Psoas muscle (tissue), 7 donors: ENCODE measurements at regions not wholly inside any gene's neighbourhood (a gene's known extent, or its start where the extent isn't known, plus 50 kb on each side); places are given as distances from the start of the nearest gene placed in this dataset.

ENCODE experiments used
- ATAC-seq, 4 donors: fragments of 200-7000 bp; cut with Tn5 transposase; one replicate each; pipeline ENCODE4 v1.9.1; 2020; ENCODE audit warnings: moderate library complexity in 3 of 4, mild to moderate bottlenecking in 2 of 4
- DNase-seq, 2 donors: peaks; one replicate each; pipeline ENCODE4 v3.0.0-alpha.2; 2020
- H3K27ac ChIP-seq: fragments of 200-600 bp; one replicate; pipeline ENCODE4 v1.8.0; 2022
- H3K27me3 ChIP-seq, 3 donors: fragments of 200-600 bp in 1 of 3; one replicate each; pipeline versions ENCODE4 v1.6.1 to v1.8.0; 2013 to 2022; ENCODE audit warnings: low read length in 2 of 3, mild to moderate bottlenecking in 2 of 3, moderate library complexity in 1 of 3; ENCODE audit not compliant: insufficient read depth in 3 of 3
- H3K36me3 ChIP-seq, 2 donors: fragments of 200-600 bp in 1 of 2; one replicate each; pipeline versions ENCODE4 v1.6.1 to v1.8.0; 2013 to 2022; ENCODE audit warnings: low read depth in 1 of 2, mild to moderate bottlenecking in 1 of 2, moderate library complexity in 1 of 2; ENCODE audit not compliant: insufficient read depth in 1 of 2
- H3K4me1 ChIP-seq: fragments of 200-600 bp; one replicate; pipeline ENCODE4 v1.8.0; 2022
- H3K4me3 ChIP-seq: fragments of 200-600 bp; one replicate; pipeline ENCODE4 v1.8.0; 2022; ENCODE audit warnings: mild to moderate bottlenecking
- H3K9me3 ChIP-seq: fragments of 200-600 bp; one replicate; pipeline ENCODE4 v1.8.0; 2022
- CTCF ChIP-seq: fragments of 200-600 bp; IDR thresholded peaks from one replicate; pipeline ENCODE4 v1.8.0; 2022; ENCODE audit warnings: antibody characterized with exemption
- WGBS, 3 donors: extraction: QIAGEN DNeasy Blood & Tissue Kit; methylation state at CpG; one replicate each; pipeline versions ENCODE4 v1.1.6 to v1.1.7; 2013; 5-methylcytosine and 5-hydroxymethylcytosine counted together
- intact Hi-C, 2 donors: fragments of 100-400 bp; cut with DNase I; formaldehyde crosslinking; loops; one replicate each; pipeline versions ENCODE4 v1.11.0 to v1.14.2; 2022
- donor health status: healthy with polysubstance abuse.
- donor health status: DM: no; HTN: no; CAD: no; lungs with moderate emphysema.
- donor health status: Bipolar disorder and iron deficiency.
- donor health status: healthy.
- donor health status: DM: yes; HTN: yes; CAD: no.
- donor health status: DM: no; HTN: no; CAD: no.
- donor health status: DM: yes; HTN: yes; CAD: no.

DNA sequence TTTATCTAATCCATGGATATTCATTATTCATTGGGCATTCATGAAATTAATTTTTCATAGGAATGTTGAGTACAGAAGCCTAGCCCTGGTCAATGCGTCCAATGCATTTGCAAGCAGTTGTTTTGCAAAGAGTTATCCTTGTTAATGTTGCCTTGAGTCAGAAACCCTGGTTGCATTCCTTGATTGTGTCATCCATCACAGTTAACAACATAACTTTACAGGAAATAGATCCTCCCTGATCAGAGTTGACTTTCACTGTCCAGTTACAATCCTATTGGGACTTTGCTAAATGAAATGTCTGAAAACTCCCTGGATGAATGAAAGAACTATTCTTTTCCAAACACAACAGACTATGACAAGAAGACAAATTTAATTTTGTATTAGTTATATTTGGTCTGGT, 924.3 kb upstream of the SLIT2 start:
- ATAC-seq, result no peak
- DNase-seq, result no peak
- no peak for TF ChIP-seq CTCF
- Histone ChIP-seq H3K36me3 (no peaks in the 10 kb centered on the region), H3K4me3 (no peak overlapping the region), H3K9me3 (no peaks in the 10 kb centered on the region), H3K27ac (no peak overlapping the region), H3K27me3 (no peaks in the 10 kb centered on the region), H3K4me1 (no peaks in the 10 kb centered on the region)
- intact Hi-C loops, result no loop called here
- WGBS, 3 donors, result 81 to 86% (median 83%) methylated on average over 1 of the region's 1 CpG

GRCh38 chr4:19324184-19324583, 927.5 kb upstream of the SLIT2 start:
- intact Hi-C loops, result no loop called here
- Histone ChIP-seq H3K27me3 (no peaks in the 10 kb centered on the region), H3K4me3 (no peak overlapping the region), H3K4me1 (no peaks in the 10 kb centered on the region), H3K9me3 (no peaks in the 10 kb centered on the region), H3K27ac (no peak overlapping the region), H3K36me3 (no peaks in the 10 kb centered on the region)
- ATAC-seq (no peak), DNase-seq (no peak)
- no peak for TF ChIP-seq CTCF

DNA sequence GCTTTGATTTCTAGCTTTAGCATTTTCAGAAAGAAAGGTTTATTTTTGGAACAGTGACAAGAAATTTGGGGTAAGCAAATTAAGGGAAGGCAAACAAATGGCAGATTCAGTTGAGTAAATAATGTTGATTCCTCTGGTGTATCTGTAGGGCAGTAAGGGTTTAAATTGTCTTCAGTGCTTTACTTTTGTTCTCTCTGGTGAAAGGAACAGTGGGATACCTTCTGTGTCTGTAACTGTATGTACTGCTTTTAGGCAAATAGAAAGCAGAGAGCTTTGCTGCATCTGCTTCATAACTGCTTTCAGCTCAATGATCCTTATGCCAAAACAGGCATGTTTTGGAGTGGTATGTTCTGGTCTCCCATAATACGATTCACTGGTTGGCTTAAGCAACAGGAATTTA, 932.1 kb upstream of the SLIT2 start:
- Histone ChIP-seq H3K4me1 (no peaks in the 10 kb centered on the region), H3K27ac (no peak overlapping the region), H3K4me3 (no peak overlapping the region), H3K9me3 (no peaks in the 10 kb centered on the region), H3K27me3 (no peaks in the 10 kb centered on the region), H3K36me3 (no peaks in the 10 kb centered on the region)
- intact Hi-C loops, result no loop called here
- no peak for ATAC-seq
- WGBS, 3 donors, result 70 to 86% (median 74%) methylated on average over 1 of the region's 1 CpG
- TF ChIP-seq CTCF, result no peak
- DNase-seq, result no peak

GRCh38 chr4:19317377-19317776, 934.3 kb upstream of the SLIT2 start:
- intact Hi-C loops, result no loop called here
- no peak overlapping the region for H3K27ac ChIP-seq
- TF ChIP-seq CTCF, result no peak
- ATAC-seq (no peak), DNase-seq (no peak)
- no peaks in the 10 kb centered on the region for H3K27me3 ChIP-seq
- H3K4me1 ChIP-seq, result no peaks in the 10 kb centered on the region
- no peak overlapping the region for H3K4me3 ChIP-seq
- H3K9me3 ChIP-seq, result no peaks in the 10 kb centered on the region
- H3K36me3 ChIP-seq, result no peaks in the 10 kb centered on the region

DNA sequence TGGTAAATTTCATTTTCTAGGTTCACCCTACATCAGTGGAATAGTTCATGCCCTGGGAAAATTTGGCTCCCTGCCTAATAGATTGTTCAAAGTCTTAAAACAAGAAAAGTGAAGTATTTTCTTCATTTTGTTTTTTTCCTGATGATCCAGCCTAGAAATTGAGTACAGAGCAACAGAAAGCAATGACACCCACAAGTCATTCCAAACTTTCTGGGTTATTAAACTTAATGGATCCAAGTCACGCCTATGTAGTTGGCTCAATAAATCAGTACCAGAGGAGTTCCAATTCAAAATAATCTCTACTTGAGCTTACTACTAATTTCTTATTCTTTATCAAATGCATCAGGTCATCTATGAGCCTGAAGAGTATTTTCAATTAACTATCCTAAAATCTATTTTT, 937.6 kb upstream of the SLIT2 start:
- DNase-seq (no peak), ATAC-seq (no peak)
- H3K4me3 ChIP-seq, result no peak overlapping the region
- H3K27me3 ChIP-seq, result no peaks in the 10 kb centered on the region
- 39 to 65% (median 60%) methylated on average over 1 of the region's 1 CpG for WGBS, 3 donors
- no peak for TF ChIP-seq CTCF
- intact Hi-C loops, result no loop called here
- no peak overlapping the region for H3K27ac ChIP-seq
- no peaks in the 10 kb centered on the region for H3K9me3 ChIP-seq
- no peaks in the 10 kb centered on the region for H3K36me3 ChIP-seq
- H3K4me1 ChIP-seq, result no peaks in the 10 kb centered on the region
